ENCODE measurements at regions not wholly inside any gene's neighbourhood (a gene's known extent, or its start where the extent isn't known, plus 50 kb on each side); places are given as distances from the start of the nearest gene placed in this dataset.

DNA sequence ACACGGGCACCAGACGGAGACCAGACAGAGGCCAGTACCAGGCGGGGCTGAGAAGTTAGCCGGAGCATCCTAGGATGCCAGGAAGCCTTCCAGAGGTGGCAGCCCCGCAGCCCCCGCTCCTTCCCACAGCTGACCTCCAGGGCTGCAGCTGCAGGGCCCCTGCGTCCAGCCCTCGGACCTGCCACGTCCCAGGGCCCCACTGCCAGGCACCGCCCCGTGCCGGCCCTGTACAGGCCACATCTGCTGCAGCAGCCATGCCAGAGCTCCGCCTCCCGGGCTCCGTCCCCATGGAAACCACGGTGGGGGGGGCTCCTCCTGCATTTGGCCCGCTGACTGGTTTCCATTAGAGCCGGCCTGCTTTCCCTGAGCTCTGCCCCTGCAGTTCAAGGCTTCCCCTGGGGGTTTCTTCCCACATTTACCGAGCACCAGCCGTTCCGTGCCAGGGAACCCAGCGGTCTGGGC is 62.5 kb upstream of the PPARA start:
- peak in 1 of 3 donors; percentile 47 for DNase-seq (ENCODE audit: low read depth in 3 of 3, low spot score in 2 of 3)

DNA sequence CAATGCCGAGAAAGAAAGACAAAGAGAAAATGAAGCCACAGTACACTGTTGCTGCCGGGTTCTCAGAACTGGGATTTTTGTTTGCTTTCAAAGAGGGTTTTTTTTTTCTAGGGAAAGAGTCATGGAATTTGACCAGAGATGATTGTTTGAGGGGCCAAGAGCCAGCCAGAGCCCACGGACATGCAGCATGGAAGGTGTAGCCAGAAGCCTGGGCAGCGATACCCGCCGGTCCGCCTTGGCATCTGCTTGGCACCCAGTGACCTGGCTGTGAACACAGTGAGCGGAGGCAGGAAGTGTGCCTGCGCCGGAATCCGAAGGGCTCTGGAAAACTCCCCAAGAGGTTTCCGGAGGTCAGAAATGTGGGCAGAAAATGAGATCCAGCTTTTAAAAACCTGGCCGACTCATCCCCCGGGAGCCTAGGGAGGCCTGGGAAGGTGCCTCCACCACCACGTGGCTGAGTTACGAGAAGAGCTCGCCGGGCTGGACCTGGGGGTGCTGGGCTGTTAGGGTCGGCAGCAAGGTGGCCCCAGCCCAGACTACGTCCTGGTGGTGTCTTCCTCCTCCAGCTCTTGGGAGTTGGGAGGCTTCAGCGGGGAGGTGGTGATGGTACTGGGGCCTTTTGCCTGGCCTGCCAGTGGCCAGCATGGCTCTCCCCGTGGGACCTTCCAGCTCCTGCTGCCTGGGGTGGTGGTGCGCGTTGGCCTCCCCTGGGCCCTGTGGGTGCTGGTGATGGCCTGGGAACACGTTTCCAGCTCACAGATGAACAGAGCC is 61.6 kb upstream of the PPARA start:
- no peak for DNase-seq (ENCODE audit: low read depth in 3 of 3, low spot score in 2 of 3)

DNA sequence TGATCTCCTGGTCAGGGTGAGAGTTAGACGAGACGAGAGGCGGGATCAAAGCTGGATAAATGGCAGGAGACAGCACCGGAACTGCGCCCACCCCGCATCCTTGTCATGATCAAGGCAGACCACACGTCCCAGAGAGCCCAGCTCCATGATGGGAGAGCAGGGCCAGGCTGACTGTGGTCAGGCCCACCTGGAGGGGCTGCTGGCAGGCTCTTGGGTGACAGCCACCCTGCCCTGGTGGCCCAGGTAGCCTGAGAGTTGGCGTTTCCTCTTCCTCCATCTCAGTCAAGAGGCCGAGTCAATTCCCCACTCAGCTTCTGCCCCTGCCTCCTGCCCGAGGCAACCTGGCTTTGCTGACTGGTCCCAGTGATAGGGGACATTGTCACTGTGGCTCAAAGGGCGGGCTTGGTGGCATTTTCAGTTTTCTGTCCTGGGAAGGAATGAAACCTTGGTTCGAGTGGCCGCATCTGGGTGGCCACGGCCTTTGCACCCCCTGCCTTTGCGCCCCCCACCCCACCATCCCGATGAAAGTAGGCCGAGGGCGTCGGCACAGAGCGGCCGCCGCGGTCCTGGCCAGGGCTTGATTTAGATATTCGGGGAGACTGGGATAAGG is 60.8 kb upstream of the PPARA start:
- DNase-seq (ENCODE audit: low read depth in 3 of 3, low spot score in 2 of 3), result no peak

DNA sequence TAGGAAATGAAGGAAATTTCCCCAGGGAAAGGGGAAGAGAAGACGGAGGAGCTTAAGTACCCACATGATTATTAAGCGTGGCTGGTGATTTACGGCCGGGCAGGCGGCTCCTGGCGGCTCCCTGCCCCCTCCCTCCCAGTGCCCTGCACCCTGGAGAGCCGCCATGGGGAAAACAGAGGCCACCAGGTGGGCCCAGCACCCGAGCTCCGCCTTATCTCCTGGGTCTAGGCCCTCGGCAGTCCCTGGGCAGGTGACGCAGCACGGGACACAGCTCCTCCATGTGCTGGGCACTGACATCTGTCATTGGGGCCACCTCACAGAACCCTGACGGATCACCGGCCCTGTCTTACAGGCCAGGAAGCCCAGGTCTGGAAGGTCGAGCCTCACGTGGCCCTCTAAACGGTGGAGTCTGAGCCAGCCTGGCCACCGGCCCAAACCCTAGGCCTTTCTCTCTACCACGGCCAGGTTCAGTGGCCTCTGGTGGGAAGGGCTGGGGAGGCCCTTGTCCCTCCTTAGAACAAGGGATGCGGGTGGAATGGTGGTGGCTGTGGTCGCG is 60.2 kb upstream of the PPARA start:
- DNase-seq (ENCODE audit: low read depth in 3 of 3, low spot score in 2 of 3), result no peak

DNA sequence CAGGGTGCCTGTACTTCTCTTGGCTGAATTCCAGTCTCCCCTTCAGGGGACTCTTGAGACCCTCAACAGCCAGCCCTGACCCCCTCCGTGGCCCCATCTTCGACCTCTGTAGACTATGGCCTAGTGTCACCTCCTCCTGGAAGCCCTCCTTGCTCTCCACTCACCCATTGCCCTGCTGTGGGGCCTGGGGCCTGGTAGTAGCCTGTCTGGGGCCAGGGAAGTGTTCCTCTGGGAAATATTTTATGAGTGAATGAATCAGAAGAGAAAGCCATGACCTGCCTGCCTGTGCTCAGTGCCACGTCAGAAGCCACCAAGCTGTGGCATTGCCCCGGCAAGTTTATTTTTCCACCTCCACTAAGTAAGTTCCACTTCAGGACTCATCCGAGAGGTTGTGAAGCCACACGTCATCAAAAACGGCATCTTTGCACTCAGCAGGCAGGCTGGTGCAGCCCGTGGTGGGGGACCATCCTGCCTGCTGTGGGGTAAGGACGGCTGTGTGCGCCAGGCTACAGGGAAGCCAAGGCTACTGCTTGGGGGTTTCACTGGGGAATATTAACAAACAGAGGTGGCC is 59.6 kb upstream of the PPARA start:
- DNase-seq (ENCODE audit: low read depth in 3 of 3, low spot score in 2 of 3), result no peak

DNA sequence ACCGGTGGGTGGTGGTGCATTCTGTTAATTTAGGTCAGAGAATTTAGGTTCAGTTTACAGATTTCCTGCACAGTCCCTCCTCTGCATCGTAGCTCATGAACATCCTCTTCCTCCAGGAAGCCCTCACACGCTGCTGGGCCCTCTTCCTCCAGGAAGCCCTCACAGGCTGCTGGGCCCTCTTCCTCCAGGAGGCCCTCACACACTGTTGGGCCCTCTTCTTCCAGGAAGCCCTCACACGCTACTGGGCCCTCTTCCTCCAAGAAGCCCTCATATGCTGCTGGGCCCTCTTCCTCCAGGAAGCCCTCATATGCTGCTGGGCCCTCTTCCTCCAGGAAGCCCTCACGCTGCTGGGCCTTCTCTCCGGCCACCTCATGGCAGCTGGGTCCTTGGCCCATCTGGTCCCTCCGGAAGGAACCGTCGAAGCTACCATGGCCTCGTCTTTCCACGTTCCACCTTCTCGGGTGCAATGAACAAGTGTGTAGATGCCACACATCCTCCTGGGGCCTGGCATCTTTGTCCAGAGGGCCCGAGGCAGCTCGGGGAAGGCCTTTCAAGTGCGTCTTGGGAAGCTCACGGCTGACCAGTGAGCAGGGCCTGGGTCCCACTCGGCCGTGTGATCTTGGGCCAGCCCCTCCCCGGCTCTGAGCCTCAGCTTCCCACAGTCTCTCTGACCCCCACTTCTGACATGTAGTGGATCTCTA is 58.9 kb upstream of the PPARA start:
- no peak for DNase-seq (ENCODE audit: low read depth in 3 of 3, low spot score in 2 of 3)

DNA sequence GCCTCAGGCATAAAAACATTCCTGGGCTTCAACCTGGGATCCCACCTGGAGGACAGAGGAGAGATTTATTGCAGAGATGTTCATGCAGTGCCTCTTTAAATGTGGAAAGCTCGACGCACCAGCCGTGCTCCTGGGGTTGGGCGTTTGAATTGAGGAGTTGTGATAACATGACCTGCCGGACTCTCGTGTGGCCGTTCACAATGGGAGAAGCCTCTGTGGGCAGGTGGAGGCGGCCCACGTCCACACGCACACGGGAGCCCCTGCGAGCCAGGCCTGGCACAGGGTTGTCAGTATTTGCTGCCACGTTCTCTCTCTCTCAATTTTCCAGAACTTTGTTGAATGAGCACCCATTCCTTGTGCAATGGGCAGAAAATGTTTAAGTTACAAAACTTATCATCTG is 58.3 kb upstream of the PPARA start:
- DNase-seq (ENCODE audit: low read depth in 3 of 3, low spot score in 2 of 3), result no peak

DNA sequence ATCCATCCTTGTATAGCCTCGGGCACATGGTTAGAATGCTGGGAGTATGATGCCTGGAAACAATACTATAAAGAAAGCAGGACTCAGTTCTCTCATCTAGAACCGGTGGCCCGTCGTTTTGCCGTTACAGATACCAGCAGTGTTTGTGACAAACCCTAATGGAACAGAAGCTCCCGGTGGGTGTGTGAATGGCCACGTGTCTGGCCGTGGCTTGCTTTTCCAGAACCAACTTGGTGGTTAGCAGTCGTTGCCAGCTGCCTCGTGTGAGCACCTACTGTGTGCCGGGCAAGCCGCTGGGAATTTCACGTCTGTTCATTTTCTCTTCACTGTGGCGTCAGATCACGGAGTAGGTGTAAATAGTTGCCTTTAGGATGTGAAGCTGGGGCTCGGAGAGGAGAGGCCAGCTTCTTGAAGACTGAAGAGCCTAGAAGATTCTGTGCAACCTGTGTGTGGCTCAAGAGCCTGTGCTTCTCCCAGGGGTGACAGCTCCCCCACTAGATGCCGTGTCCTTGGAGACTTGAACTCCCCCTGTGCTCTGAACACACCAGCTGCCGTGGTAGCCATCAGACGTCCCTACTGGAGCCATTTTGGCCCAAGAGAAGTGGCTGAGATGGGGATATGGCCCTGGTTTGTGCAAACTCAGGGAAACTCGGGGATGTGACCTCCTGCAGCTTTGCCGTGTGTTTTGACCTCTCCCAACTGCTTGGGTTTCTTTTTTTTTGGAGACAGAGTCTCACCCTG is 57.5 kb upstream of the PPARA start:
- DNase-seq (ENCODE audit: low read depth in 3 of 3, low spot score in 2 of 3), result no peak

DNA sequence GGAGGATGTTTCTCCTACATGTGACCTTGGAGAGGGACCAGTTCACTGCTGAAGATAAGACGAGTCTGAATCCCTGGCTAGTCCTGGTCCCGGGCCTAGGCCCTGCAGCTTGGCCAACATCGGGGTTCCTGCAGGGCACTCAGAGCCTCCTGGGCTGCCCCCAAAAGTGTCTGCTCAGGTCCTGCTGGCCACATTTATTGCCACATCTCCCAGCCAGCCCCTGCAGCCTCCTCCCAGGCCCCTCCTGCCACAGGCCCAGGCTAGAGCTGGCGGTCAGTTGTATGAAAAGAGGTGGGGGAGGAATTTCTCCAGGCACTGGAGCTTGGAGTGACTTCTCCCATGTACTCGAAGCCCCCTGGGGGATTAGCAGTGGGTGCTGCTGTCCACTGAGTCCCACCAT is 56.5 kb upstream of the PPARA start:
- DNase-seq (ENCODE audit: low read depth in 3 of 3, low spot score in 2 of 3), result no peak

DNA sequence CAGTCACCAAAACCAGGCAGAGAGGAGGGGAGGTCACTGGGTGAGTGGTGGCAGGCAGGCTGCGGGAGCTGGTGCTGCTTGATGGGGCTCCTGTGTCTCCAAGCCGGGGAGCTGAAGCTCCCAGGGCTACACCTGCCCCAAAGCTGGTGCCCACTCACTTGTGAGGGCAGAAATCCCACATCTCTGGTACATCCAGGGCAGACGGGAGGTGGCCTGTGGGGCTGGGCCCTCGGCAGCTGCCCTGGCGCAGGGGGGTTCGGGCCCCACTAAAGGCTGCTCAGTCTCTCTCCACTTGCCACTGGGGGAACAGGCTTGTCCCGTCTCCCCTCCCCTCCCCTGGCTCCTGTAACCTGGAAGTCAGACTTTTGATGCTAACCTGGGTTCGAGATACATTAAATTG is 55.6 kb upstream of the PPARA start:
- DNase-seq (ENCODE audit: low read depth in 3 of 3, low spot score in 2 of 3), result no peak

DNA sequence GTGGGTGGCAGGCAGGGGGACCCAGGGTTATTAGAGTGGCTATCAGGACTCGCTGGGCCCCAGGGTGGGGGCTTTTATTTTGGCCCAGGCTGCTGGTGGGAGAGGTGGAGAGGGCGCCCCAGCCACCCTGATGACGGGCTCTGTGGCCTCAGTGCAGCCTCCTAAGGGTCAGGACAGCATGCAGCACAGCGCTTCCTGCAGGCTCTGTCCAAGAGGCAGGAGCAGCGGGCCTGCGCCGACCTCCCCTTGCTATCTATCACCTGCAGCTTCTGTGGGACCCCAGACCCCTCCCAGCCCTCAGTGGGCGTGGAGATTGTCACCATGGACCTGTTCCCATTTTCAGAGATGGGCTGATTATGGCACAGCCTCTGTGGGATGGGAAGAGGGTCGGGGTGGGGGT is 54.3 kb upstream of the PPARA start:
- no peak for DNase-seq (ENCODE audit: low read depth in 3 of 3, low spot score in 2 of 3)

DNA sequence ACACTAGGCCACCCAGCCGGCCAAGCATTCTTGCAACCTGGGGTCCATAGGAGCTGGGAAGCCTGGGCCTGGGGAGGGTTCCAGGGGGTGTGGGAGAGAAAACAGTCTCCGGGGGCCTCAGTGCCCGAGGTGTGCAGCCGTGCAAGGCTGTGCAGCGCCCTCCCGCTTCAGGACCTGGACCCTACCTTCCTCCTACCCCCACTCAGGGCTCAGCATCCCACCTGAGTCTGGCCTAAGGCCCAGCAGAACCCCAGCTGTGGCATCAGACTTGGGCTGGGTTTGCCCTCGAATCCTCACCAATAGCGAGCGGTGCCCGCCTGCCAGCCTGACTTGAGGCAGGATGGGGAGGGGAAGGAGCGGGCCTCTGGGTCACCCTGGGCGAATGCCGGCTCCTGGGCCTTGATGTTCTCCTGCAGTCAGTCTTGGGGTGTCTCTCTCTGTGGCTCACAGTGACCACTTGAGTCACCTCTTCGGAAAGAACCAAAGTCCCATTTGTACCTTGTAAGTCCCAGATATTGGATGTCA is 53.6 kb upstream of the PPARA start:
- DNase-seq (ENCODE audit: low read depth in 3 of 3, low spot score in 2 of 3), result no peak

DNA sequence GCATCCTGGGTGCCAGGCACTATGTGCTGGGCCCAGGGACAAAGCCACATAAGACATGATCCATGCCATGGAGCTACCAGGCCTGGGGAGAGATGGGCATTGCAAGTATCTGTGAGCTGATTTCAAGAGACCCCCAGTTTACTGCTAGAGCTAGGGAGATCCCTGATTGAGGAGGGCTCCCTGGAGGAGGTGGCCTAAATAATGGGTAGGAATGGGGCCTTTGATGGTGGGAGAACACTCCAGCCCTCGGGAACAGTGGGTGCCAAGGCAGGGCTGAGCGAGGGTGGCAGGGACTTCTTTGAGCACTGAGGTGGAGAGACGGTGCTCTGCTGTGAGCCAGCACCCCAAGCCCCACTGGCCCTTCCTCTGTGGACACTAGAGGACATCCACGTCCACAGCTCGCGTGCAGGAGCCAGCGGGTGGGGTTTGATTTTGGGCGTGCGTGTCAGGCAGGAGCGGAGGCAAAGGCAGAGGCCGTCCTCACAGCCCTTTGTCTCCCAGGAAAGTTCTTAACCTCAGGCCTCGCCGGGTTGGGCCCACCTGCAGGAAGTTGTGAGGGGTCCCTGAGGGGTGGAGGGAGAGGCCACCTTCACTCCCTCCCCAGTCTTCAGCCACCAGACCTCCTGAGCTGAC is 52.9 kb upstream of the PPARA start:
- no peak for DNase-seq (ENCODE audit: low read depth in 3 of 3, low spot score in 2 of 3)

DNA sequence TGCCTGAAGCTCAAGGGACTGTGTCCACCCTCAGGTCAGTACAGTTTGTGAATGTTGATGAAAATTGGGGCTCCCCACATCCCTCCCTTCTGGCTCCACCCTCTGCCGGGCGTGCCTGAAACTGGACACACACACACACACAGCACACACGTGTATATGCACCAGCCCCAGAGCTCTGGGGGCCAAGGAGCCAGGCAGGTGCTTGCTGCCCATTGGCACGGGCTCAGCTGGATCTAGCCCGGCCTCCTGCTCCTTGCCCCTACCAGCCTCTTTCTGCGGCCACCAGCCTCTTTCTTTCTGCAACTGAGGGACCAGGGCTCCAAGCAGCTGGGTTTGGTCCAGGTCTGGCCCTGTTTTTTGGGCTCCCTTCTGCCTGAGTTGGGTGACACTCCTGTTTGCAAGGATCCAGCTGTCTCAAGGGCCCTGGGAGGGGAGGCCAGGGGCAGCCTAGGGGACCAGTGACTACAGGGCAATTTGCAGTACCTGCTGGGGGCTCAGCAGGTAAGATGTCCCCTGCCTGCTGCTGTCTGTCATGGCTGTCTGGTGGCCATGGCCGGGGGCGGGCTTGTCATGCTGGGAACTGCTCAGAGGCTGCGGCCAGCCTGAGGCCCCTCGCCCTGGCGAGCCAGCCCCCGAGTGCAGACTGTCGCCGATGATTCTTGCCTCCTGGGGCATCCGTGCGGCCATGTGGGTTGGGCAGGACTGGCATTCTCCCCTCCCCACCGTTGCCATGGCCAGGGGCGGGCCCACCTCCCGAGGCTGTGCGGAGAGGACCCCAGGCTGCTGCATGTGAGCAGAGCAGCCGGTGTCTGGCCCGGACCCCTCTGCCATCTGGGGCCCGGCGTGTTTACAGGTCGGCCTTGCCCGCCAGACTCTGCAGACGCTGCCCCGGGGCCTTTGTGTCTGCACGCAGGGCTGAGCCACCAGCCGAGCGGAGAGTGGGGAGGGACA is 51.5 kb upstream of the PPARA start:
- DNase-seq (ENCODE audit: low read depth in 3 of 3, low spot score in 2 of 3), result no peak

DNA sequence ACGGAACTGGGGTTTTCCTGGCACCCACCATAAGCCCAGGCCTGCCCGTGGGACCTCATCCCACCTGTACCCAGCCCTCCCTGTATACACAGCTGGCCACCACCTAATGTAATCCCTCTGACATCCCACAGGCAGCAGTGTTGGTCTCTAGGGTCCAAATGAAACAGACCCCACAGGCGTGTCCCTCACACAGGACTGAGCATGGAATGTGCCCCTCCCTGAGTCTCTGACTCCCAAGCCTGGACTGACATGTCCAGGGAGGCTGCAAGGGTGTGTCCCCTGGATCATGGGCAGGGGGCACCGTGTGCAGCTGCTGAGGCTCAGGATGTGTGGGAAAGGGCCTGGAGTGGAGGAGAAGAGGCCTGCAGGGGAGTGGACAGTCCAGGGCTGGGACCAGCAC is 50.6 kb upstream of the PPARA start:
- DNase-seq (ENCODE audit: low read depth in 3 of 3, low spot score in 2 of 3), result no peak

DNA sequence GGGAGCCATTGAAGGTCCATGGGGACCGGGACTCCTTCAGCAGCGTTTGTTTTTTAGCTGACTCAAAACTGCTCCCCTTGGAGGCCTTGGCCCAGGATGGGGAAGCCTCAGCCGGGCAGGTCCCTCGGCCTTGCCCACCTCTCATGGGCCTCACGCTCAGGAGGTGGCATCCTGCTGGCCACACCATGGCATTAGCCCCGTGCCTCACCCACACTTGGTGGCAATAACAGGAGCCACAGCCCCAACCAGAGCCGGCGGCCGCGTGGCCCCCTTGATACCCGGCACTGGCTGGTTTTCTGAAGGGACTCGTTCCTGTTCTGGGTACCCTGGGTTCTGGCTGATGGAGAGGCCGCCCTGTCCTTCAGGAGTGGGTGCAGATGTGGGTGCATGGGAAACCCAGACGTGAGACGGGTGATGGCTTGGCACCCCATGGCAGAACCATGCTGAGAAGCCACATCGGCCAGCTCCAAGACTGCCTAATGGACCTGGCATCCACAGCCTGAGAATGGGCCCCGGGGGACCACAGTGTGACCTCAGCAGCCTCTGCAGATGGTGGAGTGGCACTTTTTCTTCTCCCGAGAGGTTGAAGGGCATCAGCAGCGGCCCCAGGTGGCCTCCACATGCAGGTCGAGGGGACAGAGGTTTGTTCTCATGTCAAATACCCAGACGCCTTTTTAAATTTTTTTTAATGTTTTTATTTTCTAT is 49.8 kb upstream of the PPARA start:
- DNase-seq (ENCODE audit: low read depth in 3 of 3, low spot score in 2 of 3), result no peak
